ENCODE measurements at regions not wholly inside any gene's neighbourhood (a gene's known extent, or its start where the extent isn't known, plus 50 kb on each side); places are given as distances from the start of the nearest gene placed in this dataset.
"Not testable (repeated sequence)": the region's sequence is repeated elsewhere in the genome, so short reads cannot be mapped to it uniquely, and the experiment has no call there.

DNA sequence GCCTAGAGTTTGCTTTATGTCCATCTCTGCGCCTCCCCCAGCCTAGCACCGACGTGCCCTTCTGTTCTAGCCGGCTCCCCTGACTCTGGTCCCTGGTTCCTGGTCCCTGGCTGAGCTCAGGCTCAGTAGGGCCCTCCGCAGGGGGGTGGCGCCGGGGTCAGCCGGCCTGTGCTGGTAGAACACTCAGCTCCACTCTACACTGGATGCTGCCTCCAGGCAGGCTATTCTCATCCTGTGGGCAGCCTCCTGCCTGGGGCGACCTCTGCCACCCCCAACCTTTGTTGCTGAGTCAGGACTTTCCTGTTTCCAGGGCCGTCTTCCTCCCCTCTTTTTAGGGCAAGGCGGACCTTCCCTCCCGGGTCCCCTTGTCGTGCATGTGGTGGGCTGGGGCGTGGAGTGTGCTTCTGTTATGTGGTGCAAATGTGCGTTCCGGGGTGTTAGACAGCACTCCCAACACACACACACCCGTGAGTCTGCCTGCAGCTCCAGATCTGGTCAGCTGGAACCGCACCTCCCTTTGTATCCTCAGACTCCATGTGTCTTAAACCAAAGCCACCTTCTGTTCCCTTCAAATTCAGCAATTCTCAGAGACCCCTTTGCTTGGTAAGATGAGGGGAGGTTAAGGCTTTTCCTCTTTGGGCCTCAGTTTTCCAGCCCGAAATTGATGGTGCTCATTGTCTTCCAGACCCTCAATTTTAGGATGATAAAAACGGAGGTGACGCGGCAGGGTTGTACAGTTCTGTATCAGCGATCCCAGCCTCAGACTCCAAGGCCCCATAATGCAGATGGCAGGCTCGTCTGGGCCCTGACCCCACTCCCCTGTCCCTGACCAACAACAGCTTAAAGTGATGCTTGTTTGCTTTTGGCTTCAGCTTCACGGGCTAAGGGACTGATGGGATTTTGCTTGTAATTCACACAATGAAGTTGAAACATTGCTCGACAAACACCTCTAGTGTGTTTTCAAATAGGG is 1327.9 kb downstream of the BRD1 start (continued):
- TF ChIP-seq ZBTB6 (tag by site-specific recombination; IDR thresholded peaks at IDR 0.05): no peak
- TF ChIP-seq ZNF549 (tag by site-specific recombination; IDR thresholded peaks at IDR 0.05): no peak
- TF ChIP-seq ZNF830 (tag by site-specific recombination; IDR thresholded peaks at IDR 0.05; ENCODE audit: low read depth): no peak

DNA sequence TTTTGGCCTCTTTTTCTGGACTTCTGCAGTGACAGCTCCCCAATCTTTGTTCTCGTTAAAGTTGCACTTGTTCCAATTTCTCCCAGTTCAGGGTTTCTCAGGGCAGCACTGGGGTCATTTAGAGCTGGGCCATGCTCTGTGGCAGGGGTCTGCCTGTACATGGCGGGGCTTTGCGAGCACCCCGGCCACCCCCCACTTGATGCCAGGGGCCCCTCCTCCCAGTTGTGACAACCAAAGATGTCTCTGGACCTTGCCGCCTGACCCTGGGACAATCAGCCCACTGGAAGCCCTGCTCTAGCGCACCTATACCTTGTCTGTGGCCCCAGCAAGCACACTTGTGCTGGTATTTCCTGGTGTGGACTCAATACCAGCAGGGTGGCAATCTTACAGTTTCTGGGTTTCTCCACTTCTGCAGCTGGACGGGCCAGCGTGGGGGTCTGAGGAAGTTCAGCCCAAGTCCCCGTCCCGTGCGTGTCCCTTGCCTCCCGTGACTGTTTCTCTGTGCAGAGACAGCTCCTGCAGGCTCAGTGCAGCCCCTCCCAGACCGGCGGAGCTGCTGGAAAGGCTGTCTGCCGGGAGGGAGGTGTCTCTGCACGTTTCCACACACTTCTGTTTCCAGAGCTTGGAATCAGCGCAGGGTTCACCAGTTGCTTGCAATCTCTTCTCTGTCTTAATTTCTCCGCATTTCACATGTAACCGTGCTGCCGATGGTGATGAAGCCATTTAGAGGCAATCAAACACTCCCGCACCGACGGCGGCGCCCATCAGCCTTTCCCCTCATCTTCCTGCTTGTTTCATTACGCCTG is 1328.9 kb downstream of the BRD1 start:
- H3K4me3 ChIP-seq (ENCODE audit: low read depth, low read length): no peak overlapping the region
- POLR2A ChIA-PET: no interaction called here
- no peaks in the 10 kb centered on the region for H3K36me3 ChIP-seq (ENCODE audit: control insufficient read depth in 2 of 2, insufficient read depth in 1 of 2, low read length in 2 of 2)
- CTCF ChIA-PET: interaction anchor here (0.5 kb wide), 1 partner anchor 253 kb away, joined by 4 read pairs; no protein-coding TSS in a partner anchor
- no peak overlapping the region for H3K27ac ChIP-seq (ENCODE audit: extremely low read depth, low read depth, low read length)
- no peak for TF ChIP-seq ZNF488 (tag by site-specific recombination; IDR thresholded peaks at IDR 0.05)
- H3K9me3 ChIP-seq (ENCODE audit: control insufficient read depth, insufficient read depth, low read depth, low read length): no peaks in the 10 kb centered on the region
- no peaks in the 10 kb centered on the region for H3K4me1 ChIP-seq (ENCODE audit: control insufficient read depth, insufficient read depth, low read length)

- H3K36me3 ChIP-seq (ENCODE audit: control insufficient read depth in 2 of 2, insufficient read depth in 1 of 2, low read length in 2 of 2); H3K4me3 ChIP-seq (ENCODE audit: low read depth, low read length); H3K9me3 ChIP-seq (ENCODE audit: control insufficient read depth, insufficient read depth, low read depth, low read length); H3K4me1 ChIP-seq (ENCODE audit: control insufficient read depth, insufficient read depth, low read length); H3K27ac ChIP-seq (ENCODE audit: extremely low read depth, low read depth, low read length); POLR2A ChIA-PET: not testable (repeated sequence)
- CTCF ChIA-PET: interaction anchor here (0.5 to 0.6 kb wide), 2 partner anchors 18 to 252 kb away, joined by 3 to 4 read pairs; no protein-coding TSS in a partner anchor
These were observed 1329.7 kb downstream of the BRD1 start for GRCh38 chr22:48497743-48498520.

- H3K4me1 ChIP-seq (ENCODE audit: control insufficient read depth, insufficient read depth, low read length): no peaks in the 10 kb centered on the region
- no peak overlapping the region for H3K4me3 ChIP-seq (ENCODE audit: low read depth, low read length)
- no peaks in the 10 kb centered on the region for H3K9me3 ChIP-seq (ENCODE audit: control insufficient read depth, insufficient read depth, low read depth, low read length)
- no peaks in the 10 kb centered on the region for H3K36me3 ChIP-seq (ENCODE audit: control insufficient read depth in 2 of 2, insufficient read depth in 1 of 2, low read length in 2 of 2)
- CTCF ChIA-PET: interaction anchor here (0.6 kb wide), 1 partner anchor 17 kb away, joined by 3 read pairs; no protein-coding TSS in a partner anchor
- no peak for TF ChIP-seq HOXA7 (CRISPR knock-in tag; IDR thresholded peaks at IDR 0.05; ENCODE audit: borderline replicate concordance)
- TF ChIP-seq SETDB1 (IDR thresholded peaks at IDR 0.05; ENCODE audit: insufficient read length, low read length): no peak
- TF ChIP-seq BCL11B (tag by site-specific recombination; IDR thresholded peaks at IDR 0.05; ENCODE audit: low read depth): no peak
- no peak for TF ChIP-seq ZFP41 (tag by site-specific recombination; IDR thresholded peaks at IDR 0.05; ENCODE audit: borderline replicate concordance)
- POLR2A ChIA-PET: no interaction called here
- no peak overlapping the region for H3K27ac ChIP-seq (ENCODE audit: extremely low read depth, low read depth, low read length)
These were observed 1330.6 kb downstream of the BRD1 start for GRCh38 chr22:48496987-48497650.
